NCI-H2107 (cell line): ENCODE measurements at regions not wholly inside any gene's neighbourhood (a gene's known extent, or its start where the extent isn't known, plus 50 kb on each side); places are given as distances from the start of the nearest gene placed in this dataset.

Experiments
- DNase-seq: peaks from one replicate; lab custom pipeline; 2025; lab: John Stamatoyannopoulos, UW

GRCh38 chr10:33414841-33415240 is 80.4 kb upstream of the NRP1 start:
- DNase-seq, result no peak

- no peak for DNase-seq
Measured at GRCh38 chr10:33412653-33413361, 78.3 kb upstream of the NRP1 start.

DNA sequence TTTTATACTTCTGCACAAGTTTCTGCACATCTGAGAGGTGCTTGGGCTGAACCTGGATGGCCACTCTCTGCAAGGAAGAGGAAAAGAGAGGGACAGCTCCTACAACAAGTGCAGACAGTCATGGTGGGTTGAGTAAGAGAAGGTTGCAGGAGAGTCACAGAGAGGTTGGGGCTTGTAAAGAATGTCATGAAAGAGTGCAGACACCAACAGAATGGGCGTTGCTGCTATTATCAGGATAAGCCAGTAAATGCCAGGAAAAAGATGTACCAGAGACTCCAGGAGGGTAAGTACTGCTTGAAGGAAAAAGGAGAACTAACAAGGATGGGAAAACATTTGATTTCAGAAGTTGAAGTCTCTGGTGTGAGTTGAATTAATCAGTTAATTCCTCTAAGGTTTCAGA is 77.8 kb upstream of the NRP1 start:
- no peak for DNase-seq

DNA sequence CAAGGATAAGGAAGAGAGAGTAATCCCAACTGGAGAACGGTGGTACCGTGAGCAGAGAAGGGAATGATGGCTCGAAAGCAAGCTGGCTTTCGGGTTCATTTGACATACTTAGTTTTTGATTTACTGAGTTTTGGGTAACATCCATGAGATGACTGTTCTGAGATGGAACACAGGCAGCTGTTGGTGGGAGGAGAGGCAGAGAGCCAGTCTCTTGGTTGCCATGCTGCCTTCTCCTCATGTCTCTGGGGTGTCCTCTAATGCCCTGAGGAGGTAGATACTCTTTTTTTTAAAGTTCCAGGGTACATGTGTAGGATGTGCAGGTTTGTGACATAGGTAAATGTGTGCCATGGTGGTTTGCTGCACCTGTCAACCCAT is 76.4 kb upstream of the NRP1 start:
- no peak for DNase-seq

DNA sequence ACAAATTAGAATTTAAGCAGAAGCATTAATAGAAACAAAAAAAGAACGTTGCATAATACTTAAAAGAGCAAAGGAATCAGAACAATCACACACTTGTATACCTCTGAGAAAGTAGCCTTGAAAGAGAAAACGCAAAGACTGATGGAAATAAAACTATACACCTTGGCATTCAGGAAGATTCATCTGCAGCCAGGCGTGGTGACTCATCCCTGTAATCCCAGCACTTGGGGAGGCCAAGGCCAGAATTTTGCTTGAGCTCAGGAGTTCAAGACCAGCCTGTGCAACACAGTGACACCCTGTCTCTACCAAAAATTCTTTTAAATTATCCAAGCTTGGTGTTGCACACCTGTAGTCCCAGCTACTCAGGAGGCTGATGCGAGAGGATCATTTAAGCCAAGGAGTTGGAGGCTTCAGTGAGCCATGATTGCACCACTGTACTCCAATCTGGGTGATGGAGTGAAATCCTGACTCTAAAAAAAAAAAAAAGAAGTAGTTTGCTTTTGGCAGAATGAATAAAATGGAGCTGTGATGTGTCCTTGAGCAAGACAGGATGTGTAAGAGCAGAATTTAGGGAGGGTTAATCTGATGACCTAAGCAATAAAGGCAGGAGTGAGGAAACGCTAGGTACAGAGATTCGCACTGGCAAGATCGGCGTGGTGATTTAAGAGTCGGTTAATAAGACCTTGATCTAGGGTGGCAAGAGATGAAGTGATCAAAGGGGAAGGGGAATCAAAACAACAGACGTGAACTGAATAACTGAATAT is 75.8 kb upstream of the NRP1 start:
- no peak for DNase-seq

DNA sequence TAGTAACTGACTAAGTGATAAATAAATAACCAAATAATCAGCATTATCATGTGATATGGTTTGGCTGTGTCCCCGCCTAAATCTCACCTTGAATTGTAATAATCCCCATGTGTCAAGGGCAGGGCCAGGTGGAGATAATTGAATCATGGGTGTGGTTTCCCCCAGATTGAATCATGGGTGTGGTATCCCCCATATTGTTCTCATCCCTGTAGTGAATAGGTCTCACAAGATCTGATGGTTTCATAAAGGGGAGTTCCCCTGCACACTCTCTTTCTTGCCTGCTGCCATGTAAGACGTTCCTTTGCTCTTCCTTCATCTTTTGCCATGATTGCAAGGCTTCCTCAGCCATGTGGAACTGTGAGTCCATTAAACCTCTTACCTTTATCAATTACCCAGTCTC is 72.1 kb upstream of the NRP1 start:
- no peak for DNase-seq

- DNase-seq, result no peak
Measured at GRCh38 chr10:33402220-33403073, 68.0 kb upstream of the NRP1 start.

GRCh38 chr10:33401300-33401699 is 66.8 kb upstream of the NRP1 start:
- DNase-seq, result no peak

GRCh38 chr10:33398796-33399195 is 64.3 kb upstream of the NRP1 start:
- DNase-seq, result no peak

- no peak for DNase-seq
Measured at GRCh38 chr10:33396938-33397337, 62.5 kb upstream of the NRP1 start.

DNA sequence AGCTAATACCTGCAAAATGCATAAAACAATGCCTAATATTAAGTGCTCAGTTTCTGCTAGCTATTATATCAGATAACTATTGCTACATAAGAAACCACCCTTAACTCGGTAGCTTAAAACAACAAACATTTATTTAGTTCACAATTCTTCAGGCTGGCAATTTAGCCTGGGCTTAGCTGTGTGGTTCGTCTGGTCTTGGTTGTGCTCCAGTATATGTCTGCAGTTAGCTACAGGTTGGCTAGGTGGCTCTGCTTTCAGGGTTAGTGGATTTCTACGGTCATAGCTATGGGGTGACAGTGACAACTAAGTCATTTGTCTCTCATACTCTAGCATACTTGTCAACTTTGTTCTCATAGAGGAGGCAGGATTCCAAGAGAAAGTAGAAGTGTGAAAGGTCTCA is 61.8 kb upstream of the NRP1 start:
- no peak for DNase-seq

DNA sequence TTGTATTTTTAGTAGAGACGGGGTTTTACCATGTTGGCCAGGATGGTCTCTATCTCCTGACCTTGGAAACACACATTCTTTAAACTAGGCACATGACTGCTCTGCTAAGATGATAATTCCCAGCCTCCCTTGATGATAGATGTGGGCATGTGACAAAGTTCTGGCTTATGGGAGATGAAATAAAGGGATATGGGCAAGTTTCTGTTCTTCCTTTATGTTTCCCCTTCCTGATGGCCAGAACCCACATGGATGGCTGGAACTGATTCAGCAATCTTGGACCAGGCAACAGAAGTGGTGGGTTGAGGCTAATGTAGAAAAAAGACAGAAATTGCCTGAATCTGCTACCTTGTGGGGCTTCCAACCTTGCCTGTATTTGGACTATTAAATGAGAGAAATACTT is 60.7 kb upstream of the NRP1 start:
- no peak for DNase-seq

DNA sequence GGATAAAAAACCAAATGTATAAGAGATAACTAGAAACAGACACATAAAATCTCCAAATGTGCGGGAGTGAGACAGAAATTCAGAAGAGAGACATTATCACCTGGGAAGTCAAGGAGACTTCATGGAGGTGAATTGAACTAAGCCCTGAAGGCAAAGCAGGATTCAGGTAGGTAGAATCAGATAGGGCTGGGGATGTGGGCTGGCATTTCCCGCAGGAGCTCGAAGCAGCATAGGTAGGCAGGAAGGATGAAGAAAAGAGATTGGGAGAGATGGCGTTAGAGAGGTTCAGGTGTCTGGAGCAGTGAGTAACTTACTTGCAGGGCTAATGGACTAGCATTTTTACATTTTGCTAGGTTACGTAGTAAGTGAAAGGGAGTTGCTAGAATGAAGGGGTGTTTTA is 58.2 kb upstream of the NRP1 start:
- no peak for DNase-seq

- DNase-seq, result no peak
Measured at GRCh38 chr10:33391611-33392465, 57.4 kb upstream of the NRP1 start.

GRCh38 chr10:33390046-33390445 is 55.6 kb upstream of the NRP1 start:
- no peak for DNase-seq

DNA sequence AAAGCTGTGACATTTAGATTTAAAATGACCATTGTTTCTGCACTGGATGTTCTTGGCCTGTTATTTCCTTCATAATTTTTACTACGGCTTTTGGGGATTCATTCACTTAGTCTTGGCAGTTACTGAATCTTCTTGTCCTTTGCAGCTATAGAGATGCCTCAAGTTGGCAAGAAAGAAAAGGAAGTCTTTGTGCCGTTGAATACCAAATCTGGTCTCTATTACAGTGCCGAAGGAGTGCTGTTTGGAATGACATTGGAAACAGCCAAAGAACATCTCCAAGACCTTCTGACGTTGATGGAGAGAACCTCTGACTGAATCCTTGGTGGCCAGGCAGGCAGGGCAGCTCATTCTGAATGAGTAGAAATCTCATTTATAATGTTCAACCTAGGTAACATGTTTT is 54.3 kb upstream of the NRP1 start:
- DNase-seq, result no peak

- no peak for DNase-seq
Measured at GRCh38 chr10:33388382-33388781, 53.9 kb upstream of the NRP1 start.

- no peak for DNase-seq
Measured at GRCh38 chr10:33387720-33388119, 53.3 kb upstream of the NRP1 start.

DNA sequence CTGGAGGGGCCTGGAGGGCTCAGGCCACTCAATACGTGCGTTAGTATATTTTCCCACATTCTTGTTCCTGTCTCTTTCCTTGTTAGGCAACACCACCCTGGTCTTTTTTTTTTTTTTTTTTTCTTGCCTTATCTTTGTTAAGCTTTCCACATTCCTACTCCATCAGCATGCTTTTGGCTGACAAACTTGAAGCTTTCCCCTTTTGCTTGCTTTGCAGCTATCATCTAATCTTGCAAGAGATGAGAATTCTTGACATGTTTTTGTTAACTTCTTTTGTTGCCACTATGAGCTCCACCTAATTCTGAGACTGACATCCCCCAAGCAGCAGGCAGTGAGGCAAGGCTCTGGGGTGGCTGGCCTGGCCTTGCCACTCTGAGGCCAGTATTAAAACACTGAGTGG is 52.5 kb upstream of the NRP1 start:
- no peak for DNase-seq

DNA sequence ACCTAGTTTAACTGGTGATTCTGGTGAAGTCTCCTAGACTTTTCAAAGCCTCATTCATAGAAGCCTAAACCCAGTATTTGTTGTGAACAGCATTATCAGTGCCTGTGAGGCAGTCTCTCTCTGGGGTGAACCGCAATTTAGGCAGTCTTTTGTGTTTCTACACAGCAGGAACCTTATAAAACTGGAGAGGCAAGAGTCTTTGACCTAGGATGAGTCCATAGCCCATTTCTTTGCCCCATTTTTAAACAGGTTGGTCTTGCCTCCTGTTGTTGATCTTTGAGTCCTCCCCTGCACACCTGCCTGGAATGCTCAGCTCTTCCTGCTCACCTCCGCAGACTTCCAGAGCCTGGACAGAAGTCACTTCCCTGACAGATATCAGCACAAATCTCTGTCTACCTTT is 51.2 kb upstream of the NRP1 start:
- DNase-seq, result no peak

DNA sequence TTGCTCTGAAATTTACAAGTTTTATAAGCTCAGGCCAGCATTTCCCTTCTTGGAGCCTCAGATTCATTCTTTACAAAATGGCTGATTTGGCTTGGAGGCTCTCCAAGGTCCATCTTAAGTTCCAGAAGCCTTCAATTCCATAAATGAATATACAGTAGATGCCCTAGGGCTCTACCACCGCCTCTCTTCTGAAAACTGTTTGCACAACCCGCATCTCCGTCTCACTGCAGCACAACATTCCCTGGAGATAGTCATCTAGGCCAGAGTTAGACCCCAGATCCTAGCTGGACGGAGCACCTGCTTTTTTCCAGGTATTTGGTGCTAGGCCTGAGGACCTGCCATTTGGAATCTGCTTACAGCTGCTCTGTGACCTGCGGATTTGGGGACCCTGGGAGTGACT is 50.5 kb upstream of the NRP1 start:
- DNase-seq, result no peak
